WTC11 (cell line): ENCODE measurements at regions not wholly inside any gene's neighbourhood (a gene's known extent, or its start where the extent isn't known, plus 50 kb on each side); places are given as distances from the start of the nearest gene placed in this dataset. TPM values are rescaled to one million over a fixed set of nuclear protein-coding genes. Genes with fewer than 3 reads are reported as not detected.
A peak's percentile ranks its signal among the peaks of the same experiment; 100 is the strongest.
"Not testable (repeated sequence)": the region's sequence is repeated elsewhere in the genome, so short reads cannot be mapped to it uniquely, and the experiment has no call there.

Source experiments
- ATAC-seq: fragments of 200-7000 bp; cut with Tn5 transposase; 2 replicates; pipeline ENCODE4 v1.10.0; 2021; ENCODE audit warnings: mild to moderate bottlenecking, moderate library complexity
- CTCF ChIA-PET: fragments of 300-600 bp; sonication (Branson Sonifier 250); formaldehyde crosslinking; loops from one replicate; lab custom pipeline; 2021; ENCODE audit warnings: antibody characterized with exemption; lab: Charles Lee
- POLR2A ChIA-PET: fragments of 350-600 bp; sonication (Branson Sonifier 250); formaldehyde crosslinking; loops from one replicate; lab custom pipeline; 2021; ENCODE audit warnings: antibody characterized with exemption; lab: Charles Lee
- DNase-seq: peaks from one replicate; pipeline ENCODE4 v3.0.0; 2021; ENCODE audit warnings: low spot score
- H3K27ac Mint-ChIP-seq: 2 replicates; pipeline ENCODE4 v1.8.0; 2021; ENCODE audit warnings: mixed read lengths
- H3K27me3 Mint-ChIP-seq: 2 replicates; pipeline ENCODE4 v1.8.0; 2021; ENCODE audit warnings: low read depth, mild to moderate bottlenecking, moderate library complexity, mixed read lengths
- H3K36me3 Mint-ChIP-seq: 2 replicates; pipeline ENCODE4 v1.8.0; 2021; ENCODE audit warnings: mixed read lengths
- H3K4me1 Mint-ChIP-seq: 2 replicates; pipeline ENCODE4 v1.8.0; 2022; ENCODE audit warnings: mixed read lengths
- H3K4me3 Mint-ChIP-seq: 2 replicates; pipeline ENCODE4 v1.8.0; 2021; ENCODE audit warnings: mild to moderate bottlenecking, moderate library complexity, mixed read lengths
- H3K9me3 Mint-ChIP-seq: 2 replicates; pipeline ENCODE4 v1.8.0; 2021; ENCODE audit warnings: mixed read lengths
- microRNA-seq: library from miRNA; unstranded; fragments of <30 nt; microRNA quantifications from one replicate; pipeline ENCODE4 v1.2.0, GENCODE V29; 2022; ENCODE audit warnings: borderline number of aligned reads

DNA sequence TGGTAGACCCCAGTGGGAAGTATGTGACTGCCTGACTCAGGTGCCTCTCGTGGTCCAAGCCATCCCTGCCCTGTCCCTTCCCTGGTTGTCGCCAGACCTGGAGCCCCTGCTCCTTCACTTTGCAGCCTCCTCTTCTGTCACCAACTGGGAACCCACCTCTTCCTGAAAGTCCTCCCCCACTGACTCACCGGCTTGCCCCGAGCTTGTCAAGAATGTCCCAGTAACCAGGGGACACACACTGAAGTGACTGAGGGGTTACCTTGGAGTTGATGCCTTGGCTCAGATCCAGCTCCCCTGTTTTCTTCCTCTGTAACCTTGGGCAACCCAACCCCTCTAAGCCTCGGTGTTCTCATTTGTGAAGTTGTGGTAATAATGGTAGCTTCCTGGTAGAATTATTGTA lies 155.4 kb downstream of the OR4F15 start:
- CTCF ChIA-PET, H3K9me3 Mint-ChIP-seq, H3K27me3 Mint-ChIP-seq, POLR2A ChIA-PET, ATAC-seq, H3K27ac Mint-ChIP-seq, H3K4me1 Mint-ChIP-seq, H3K36me3 Mint-ChIP-seq, H3K4me3 Mint-ChIP-seq, DNase-seq: not testable (repeated sequence)

DNA sequence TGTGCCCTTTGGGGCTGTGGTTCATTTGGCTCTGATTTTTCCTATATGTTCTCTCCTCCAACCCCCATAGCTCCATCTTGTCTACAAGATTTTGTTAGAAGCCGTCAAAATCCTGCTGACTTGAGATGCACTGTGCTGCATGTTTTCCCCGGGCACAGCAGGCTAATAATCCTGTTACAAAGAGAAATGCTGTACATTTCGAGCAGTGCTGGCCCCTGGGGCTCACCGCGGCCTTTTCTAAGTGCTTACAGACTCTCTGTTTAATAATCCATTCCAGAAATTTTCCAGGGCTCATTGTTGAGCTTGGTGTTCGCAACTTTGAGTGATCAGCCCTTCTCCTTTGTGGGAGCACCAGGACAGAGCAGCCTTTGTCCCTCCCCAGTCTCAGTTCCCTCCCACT lies 158.6 kb downstream of the OR4F15 start:
- H3K27me3 Mint-ChIP-seq, H3K4me1 Mint-ChIP-seq, DNase-seq, H3K36me3 Mint-ChIP-seq, POLR2A ChIA-PET, H3K9me3 Mint-ChIP-seq, ATAC-seq, CTCF ChIA-PET, H3K27ac Mint-ChIP-seq, H3K4me3 Mint-ChIP-seq: not testable (repeated sequence)

DNA sequence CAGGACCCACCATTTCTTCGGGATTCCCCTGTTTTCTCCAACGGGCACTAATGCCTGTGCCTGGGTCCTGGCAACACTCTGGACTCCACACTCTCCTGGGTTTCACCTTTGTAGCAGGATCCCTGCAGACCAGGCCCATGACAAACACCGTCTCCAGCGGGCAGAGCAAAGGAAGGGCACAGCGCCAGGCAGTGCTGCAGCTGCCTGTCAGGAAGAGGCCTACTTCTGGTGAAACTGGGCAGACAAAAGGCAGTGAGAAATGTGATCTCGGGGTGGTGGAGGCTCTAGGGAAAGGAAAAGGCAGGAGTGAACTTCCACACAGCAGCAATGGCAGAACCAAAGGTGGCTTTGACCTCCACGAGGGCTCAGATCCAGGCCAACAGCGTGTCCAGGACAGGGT lies 165.3 kb downstream of the OR4F15 start:
- H3K27me3 Mint-ChIP-seq, H3K4me3 Mint-ChIP-seq, POLR2A ChIA-PET, CTCF ChIA-PET, H3K36me3 Mint-ChIP-seq, ATAC-seq, H3K9me3 Mint-ChIP-seq, H3K27ac Mint-ChIP-seq, H3K4me1 Mint-ChIP-seq, DNase-seq: not testable (repeated sequence)

DNA sequence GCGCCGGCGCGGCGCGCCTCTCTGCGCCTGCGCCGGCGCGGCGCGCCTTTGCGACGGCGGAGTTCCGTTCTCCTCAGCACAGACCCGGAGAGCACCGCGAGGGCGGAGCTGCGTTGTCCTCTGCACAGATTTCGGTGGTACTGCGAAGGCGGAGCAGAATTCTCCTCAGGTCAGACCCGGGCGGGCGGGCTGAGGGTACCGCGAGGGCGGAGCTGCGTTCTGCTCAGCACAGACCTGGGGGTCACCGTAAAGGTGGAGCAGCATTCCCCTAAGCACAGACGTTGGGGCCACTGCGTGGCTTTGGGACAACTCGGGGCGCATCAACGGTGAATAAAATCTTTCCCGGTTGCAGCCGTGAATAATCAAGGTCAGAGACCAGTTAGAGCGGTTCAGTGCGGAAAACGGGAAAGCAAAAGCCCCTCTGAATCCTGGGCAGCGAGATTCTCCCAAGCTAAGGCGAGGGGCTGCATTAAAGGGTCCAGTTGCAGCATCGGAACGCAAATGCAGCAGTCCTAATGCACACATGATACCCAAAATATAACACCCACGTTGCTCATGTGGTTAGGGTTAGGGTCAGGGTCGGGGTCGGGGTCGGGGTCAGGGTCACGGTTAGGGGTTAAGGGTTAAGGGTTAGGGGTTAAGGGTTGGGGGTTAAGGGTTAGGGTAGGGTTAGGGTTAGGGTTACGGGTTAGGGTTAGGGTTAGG lies 168.4 kb downstream of the OR4F15 start:
- H3K9me3 Mint-ChIP-seq, POLR2A ChIA-PET, H3K27ac Mint-ChIP-seq, H3K4me1 Mint-ChIP-seq, H3K27me3 Mint-ChIP-seq, H3K36me3 Mint-ChIP-seq, CTCF ChIA-PET, ATAC-seq, H3K4me3 Mint-ChIP-seq: not testable (repeated sequence)
- DNase-seq = peak; percentile 42

Small RNAs in the stretch of these regions (microRNA-seq; reads per million reads assigned to microRNA genes)
- gene MIR1302-10 = not detected
- gene MIR6859-3 = not detected
